ENCODE measurements at regions not wholly inside any gene's neighbourhood (a gene's known extent, or its start where the extent isn't known, plus 50 kb on each side); places are given as distances from the start of the nearest gene placed in this dataset.

DNA sequence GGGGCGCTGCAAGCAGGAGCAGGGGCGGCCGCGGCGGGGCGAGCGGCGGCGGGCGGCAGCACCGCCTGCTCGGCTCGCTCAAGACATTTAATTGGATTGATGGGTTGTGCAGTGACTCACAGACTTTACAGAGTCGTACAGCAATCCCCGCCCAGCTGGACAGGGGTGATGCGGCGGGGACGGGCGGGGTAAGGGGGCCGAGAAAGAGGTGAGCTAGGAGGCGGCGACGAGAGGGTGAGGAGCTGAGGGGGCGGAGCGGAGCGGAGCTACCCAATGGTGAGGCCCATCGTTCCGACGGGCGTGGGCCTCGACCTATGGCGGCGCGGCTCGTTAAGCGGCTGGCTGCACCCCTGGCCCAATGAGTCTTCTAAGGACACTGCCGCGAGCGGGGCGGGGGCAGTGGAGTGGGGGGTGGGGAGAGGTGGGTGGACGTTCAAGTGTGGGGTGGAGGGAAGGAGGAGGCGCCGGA is 97.1 kb upstream of the SERTAD2 start (continued):
- no peak for TF ChIP-seq AHR (CRISPR knock-in tag; IDR thresholded peaks at IDR 0.05)
- TF ChIP-seq, protein P1, sequence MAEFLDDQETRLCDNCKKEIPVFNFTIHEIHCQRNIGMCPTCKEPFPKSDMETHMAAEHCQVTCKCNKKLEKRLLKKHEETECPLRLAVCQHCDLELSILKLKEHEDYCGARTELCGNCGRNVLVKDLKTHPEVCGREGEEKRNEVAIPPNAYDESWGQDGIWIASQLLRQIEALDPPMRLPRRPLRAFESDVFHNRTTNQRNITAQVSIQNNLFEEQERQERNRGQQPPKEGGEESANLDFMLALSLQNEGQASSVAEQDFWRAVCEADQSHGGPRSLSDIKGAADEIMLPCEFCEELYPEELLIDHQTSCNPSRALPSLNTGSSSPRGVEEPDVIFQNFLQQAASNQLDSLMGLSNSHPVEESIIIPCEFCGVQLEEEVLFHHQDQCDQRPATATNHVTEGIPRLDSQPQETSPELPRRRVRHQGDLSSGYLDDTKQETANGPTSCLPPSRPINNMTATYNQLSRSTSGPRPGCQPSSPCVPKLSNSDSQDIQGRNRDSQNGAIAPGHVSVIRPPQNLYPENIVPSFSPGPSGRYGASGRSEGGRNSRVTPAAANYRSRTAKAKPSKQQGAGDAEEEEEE (CRISPR knock-in tag; IDR thresholded peaks at IDR 0.05; ENCODE audit: borderline replicate concordance): no peak; the same call in 1 of the 2 replicates
- TF ChIP-seq ZNF577 (CRISPR knock-in tag; IDR thresholded peaks at IDR 0.05; ENCODE audit: borderline replicate concordance, low read depth): no peak
- no peak for TF ChIP-seq NCOA5 (CRISPR knock-in tag; IDR thresholded peaks at IDR 0.05)
- TF ChIP-seq YY1 (IDR thresholded peaks at IDR 0.05; ENCODE audit: insufficient read depth, insufficient replicate concordance, low read depth, low read length): peak; percentile 66
- no peak for TF ChIP-seq ZNF382 (CRISPR knock-in tag; IDR thresholded peaks at IDR 0.05; ENCODE audit: borderline replicate concordance)
- no peak for TF ChIP-seq PHF8 (CRISPR knock-in tag; IDR thresholded peaks at IDR 0.05)
- TF ChIP-seq, protein P2, sequence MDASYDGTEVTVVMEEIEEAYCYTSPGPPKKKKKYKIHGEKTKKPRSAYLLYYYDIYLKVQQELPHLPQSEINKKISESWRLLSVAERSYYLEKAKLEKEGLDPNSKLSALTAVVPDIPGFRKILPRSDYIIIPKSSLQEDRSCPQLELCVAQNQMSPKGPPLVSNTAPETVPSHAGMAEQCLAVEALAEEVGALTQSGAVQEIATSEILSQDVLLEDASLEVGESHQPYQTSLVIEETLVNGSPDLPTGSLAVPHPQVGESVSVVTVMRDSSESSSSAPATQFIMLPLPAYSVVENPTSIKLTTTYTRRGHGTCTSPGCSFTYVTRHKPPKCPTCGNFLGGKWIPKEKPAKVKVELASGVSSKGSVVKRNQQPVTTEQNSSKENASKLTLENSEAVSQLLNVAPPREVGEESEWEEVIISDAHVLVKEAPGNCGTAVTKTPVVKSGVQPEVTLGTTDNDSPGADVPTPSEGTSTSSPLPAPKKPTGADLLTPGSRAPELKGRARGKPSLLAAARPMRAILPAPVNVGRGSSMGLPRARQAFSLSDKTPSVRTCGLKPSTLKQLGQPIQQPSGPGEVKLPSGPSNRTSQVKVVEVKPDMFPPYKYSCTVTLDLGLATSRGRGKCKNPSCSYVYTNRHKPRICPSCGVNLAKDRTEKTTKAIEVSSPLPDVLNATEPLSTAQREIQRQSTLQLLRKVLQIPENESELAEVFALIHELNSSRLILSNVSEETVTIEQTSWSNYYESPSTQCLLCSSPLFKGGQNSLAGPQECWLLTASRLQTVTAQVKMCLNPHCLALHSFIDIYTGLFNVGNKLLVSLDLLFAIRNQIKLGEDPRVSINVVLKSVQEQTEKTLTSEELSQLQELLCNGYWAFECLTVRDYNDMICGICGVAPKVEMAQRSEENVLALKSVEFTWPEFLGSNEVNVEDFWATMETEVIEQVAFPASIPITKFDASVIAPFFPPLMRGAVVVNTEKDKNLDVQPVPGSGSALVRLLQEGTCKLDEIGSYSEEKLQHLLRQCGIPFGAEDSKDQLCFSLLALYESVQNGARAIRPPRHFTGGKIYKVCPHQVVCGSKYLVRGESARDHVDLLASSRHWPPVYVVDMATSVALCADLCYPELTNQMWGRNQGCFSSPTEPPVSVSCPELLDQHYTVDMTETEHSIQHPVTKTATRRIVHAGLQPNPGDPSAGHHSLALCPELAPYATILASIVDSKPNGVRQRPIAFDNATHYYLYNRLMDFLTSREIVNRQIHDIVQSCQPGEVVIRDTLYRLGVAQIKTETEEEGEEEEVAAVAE (CRISPR knock-in tag; IDR thresholded peaks at IDR 0.05; ENCODE audit: borderline replicate concordance): no peak
- no peak for TF ChIP-seq ZNF10 (CRISPR knock-in tag; IDR thresholded peaks at IDR 0.05; ENCODE audit: borderline replicate concordance, low read depth)
- TF ChIP-seq CCDC6 (CRISPR knock-in tag; IDR thresholded peaks at IDR 0.05): peak; percentile 81
- no peak; the same call in 1 of the 2 replicates for TF ChIP-seq RXRA (CRISPR knock-in tag; IDR thresholded peaks at IDR 0.05)
- TF ChIP-seq, protein P3, sequence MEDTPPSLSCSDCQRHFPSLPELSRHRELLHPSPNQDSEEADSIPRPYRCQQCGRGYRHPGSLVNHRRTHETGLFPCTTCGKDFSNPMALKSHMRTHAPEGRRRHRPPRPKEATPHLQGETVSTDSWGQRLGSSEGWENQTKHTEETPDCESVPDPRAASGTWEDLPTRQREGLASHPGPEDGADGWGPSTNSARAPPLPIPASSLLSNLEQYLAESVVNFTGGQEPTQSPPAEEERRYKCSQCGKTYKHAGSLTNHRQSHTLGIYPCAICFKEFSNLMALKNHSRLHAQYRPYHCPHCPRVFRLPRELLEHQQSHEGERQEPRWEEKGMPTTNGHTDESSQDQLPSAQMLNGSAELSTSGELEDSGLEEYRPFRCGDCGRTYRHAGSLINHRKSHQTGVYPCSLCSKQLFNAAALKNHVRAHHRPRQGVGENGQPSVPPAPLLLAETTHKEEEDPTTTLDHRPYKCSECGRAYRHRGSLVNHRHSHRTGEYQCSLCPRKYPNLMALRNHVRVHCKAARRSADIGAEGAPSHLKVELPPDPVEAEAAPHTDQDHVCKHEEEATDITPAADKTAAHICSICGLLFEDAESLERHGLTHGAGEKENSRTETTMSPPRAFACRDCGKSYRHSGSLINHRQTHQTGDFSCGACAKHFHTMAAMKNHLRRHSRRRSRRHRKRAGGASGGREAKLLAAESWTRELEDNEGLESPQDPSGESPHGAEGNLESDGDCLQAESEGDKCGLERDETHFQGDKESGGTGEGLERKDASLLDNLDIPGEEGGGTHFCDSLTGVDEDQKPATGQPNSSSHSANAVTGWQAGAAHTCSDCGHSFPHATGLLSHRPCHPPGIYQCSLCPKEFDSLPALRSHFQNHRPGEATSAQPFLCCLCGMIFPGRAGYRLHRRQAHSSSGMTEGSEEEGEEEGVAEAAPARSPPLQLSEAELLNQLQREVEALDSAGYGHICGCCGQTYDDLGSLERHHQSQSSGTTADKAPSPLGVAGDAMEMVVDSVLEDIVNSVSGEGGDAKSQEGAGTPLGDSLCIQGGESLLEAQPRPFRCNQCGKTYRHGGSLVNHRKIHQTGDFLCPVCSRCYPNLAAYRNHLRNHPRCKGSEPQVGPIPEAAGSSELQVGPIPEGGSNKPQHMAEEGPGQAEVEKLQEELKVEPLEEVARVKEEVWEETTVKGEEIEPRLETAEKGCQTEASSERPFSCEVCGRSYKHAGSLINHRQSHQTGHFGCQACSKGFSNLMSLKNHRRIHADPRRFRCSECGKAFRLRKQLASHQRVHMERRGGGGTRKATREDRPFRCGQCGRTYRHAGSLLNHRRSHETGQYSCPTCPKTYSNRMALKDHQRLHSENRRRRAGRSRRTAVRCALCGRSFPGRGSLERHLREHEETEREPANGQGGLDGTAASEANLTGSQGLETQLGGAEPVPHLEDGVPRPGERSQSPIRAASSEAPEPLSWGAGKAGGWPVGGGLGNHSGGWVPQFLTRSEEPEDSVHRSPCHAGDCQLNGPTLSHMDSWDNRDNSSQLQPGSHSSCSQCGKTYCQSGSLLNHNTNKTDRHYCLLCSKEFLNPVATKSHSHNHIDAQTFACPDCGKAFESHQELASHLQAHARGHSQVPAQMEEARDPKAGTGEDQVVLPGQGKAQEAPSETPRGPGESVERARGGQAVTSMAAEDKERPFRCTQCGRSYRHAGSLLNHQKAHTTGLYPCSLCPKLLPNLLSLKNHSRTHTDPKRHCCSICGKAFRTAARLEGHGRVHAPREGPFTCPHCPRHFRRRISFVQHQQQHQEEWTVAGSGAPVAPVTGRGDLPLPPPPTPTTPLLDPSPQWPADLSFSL (CRISPR knock-in tag; IDR thresholded peaks at IDR 0.05): peak; percentile 30; the same call in 1 of the 2 replicates
- TF ChIP-seq ZNF317 (CRISPR knock-in tag; IDR thresholded peaks at IDR 0.05): no peak
- TF ChIP-seq, protein P4, sequence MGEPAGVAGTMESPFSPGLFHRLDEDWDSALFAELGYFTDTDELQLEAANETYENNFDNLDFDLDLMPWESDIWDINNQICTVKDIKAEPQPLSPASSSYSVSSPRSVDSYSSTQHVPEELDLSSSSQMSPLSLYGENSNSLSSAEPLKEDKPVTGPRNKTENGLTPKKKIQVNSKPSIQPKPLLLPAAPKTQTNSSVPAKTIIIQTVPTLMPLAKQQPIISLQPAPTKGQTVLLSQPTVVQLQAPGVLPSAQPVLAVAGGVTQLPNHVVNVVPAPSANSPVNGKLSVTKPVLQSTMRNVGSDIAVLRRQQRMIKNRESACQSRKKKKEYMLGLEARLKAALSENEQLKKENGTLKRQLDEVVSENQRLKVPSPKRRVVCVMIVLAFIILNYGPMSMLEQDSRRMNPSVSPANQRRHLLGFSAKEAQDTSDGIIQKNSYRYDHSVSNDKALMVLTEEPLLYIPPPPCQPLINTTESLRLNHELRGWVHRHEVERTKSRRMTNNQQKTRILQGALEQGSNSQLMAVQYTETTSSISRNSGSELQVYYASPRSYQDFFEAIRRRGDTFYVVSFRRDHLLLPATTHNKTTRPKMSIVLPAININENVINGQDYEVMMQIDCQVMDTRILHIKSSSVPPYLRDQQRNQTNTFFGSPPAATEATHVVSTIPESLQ (CRISPR knock-in tag; conservative IDR thresholded peaks at IDR 0.05): no peak; the same call in 1 of the 2 replicates
- peak; percentile 67 for TF ChIP-seq TAF15 (IDR thresholded peaks at IDR 0.05; ENCODE audit: low read depth, low read length, poor library complexity, severe bottlenecking)

Measured in HepG2 (cell line).